Nephron progenitor cell (in vitro differentiated cells): ENCODE measurements at regions not wholly inside any gene's neighbourhood (a gene's known extent, or its start where the extent isn't known, plus 50 kb on each side); places are given as distances from the start of the nearest gene placed in this dataset.

Experiments
- DNase-seq: peaks from one replicate; pipeline ENCODE4 v3.0.0; 2021
- H3K27ac Mint-ChIP-seq: 2 replicates; pipeline ENCODE4 v1.8.0; 2021; ENCODE audit warnings: mild to moderate bottlenecking, moderate library complexity, mixed read lengths
- H3K27me3 Mint-ChIP-seq: 2 replicates; pipeline ENCODE4 v1.8.0; 2021; ENCODE audit warnings: mild to moderate bottlenecking, low read depth, mixed read lengths; ENCODE audit not compliant: poor library complexity
- H3K36me3 Mint-ChIP-seq: 2 replicates; pipeline ENCODE4 v1.8.0; 2021; ENCODE audit warnings: low read depth, mixed read lengths
- H3K4me1 Mint-ChIP-seq: 2 replicates; pipeline ENCODE4 v1.8.0; 2021; ENCODE audit warnings: mixed read lengths
- H3K4me3 Mint-ChIP-seq: 2 replicates; pipeline ENCODE4 v1.8.0; 2021; ENCODE audit warnings: mild to moderate bottlenecking, moderate library complexity, mixed read lengths
- H3K9me3 Mint-ChIP-seq: 2 replicates; pipeline ENCODE4 v1.8.0; 2021; ENCODE audit warnings: mild to moderate bottlenecking, moderate library complexity, mixed read lengths
- TF ChIP-seq, protein P1 (sequence below): fragments of 200-600 bp; sonication (generic); IDR thresholded peaks from 2 replicates; pipeline ENCODE4 v1.5.0; 2021; ENCODE audit warnings: antibody characterized with exemption

DNA sequence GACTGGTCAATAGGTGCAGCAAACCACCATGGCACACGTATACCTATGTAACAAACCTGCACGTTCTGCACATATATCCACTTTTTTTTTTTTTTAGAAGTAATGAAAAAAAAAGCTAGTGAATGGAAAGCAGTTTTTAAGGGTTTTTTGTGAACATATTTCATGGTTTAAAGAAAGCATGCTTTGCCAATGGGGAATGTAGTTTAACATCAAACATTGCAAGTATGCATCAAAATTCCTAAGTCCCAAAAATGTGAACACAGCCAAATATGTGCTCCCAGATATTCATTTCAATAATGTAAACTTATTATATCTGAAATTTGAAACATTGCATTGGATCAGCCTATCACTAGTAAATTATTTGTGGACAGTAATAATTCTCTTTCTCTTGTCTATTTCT is 710.4 kb upstream of the FLRT2 start:
- Mint-ChIP-seq H3K4me1 (peaks cover 4% of the 10 kb centered on the region), H3K36me3 (no peaks in the 10 kb centered on the region), H3K27ac (no peak overlapping the region)

GRCh38 chr14:84825481-84826251 is 704.3 kb upstream of the FLRT2 start:
- peaks cover 22% of the 10 kb centered on the region for H3K9me3 Mint-ChIP-seq
- H3K4me3 Mint-ChIP-seq = no peak overlapping the region
- no peak for DNase-seq
- peaks cover 5% of the 10 kb centered on the region for H3K36me3 Mint-ChIP-seq
- peaks cover 25% of the 10 kb centered on the region for H3K4me1 Mint-ChIP-seq
- peak overlapping the region; percentile 92 for H3K27ac Mint-ChIP-seq
- peaks cover 6% of the 10 kb centered on the region for H3K27me3 Mint-ChIP-seq
- TF ChIP-seq, protein P1, sequence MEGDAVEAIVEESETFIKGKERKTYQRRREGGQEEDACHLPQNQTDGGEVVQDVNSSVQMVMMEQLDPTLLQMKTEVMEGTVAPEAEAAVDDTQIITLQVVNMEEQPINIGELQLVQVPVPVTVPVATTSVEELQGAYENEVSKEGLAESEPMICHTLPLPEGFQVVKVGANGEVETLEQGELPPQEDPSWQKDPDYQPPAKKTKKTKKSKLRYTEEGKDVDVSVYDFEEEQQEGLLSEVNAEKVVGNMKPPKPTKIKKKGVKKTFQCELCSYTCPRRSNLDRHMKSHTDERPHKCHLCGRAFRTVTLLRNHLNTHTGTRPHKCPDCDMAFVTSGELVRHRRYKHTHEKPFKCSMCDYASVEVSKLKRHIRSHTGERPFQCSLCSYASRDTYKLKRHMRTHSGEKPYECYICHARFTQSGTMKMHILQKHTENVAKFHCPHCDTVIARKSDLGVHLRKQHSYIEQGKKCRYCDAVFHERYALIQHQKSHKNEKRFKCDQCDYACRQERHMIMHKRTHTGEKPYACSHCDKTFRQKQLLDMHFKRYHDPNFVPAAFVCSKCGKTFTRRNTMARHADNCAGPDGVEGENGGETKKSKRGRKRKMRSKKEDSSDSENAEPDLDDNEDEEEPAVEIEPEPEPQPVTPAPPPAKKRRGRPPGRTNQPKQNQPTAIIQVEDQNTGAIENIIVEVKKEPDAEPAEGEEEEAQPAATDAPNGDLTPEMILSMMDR = no peak

More for the DNA sequence above, 710.4 kb upstream of the FLRT2 start:
- no peaks in the 10 kb centered on the region for H3K27me3 Mint-ChIP-seq
- no peak for DNase-seq
- TF ChIP-seq, protein P1 = no peak
- H3K4me3 Mint-ChIP-seq = no peak overlapping the region
- H3K9me3 Mint-ChIP-seq = peaks cover 12% of the 10 kb centered on the region

DNA sequence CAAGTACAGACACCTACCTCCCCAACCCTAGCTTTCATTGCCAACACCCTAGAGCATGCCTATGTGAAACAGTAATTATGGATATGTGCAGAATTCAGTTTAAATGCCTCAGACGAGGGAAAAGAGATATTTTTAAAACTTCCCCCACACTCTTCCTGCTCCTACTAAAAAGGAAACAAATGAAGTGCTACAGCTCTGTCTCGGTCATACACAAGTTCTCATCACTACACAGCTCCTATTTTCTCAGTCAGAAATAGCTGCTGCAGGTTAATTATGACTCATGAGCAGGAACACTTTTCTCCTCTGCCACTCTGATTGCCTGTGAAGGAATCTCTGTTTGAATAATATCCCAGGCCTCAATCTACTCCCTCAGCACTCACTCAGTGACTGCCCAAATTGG is 703.6 kb upstream of the FLRT2 start:
- Mint-ChIP-seq H3K9me3 (peaks cover 22% of the 10 kb centered on the region), H3K36me3 (peaks cover 5% of the 10 kb centered on the region), H3K27me3 (peaks cover 6% of the 10 kb centered on the region), H3K27ac (no peak overlapping the region), H3K4me3 (no peak overlapping the region), H3K4me1 (peaks cover 25% of the 10 kb centered on the region)
- DNase-seq = no peak
- TF ChIP-seq, protein P1 = no peak

- DNase-seq = no peak
- no peaks in the 10 kb centered on the region for H3K9me3 Mint-ChIP-seq
- H3K27me3 Mint-ChIP-seq = peaks cover 4% of the 10 kb centered on the region
- no peak overlapping the region for H3K4me3 Mint-ChIP-seq
- TF ChIP-seq, protein P1 = no peak
- H3K4me1 Mint-ChIP-seq = no peaks in the 10 kb centered on the region
- H3K36me3 Mint-ChIP-seq = no peaks in the 10 kb centered on the region
- no peak overlapping the region for H3K27ac Mint-ChIP-seq
These were observed 679.3 kb upstream of the FLRT2 start for GRCh38 chr14:84850595-84850994.

DNA sequence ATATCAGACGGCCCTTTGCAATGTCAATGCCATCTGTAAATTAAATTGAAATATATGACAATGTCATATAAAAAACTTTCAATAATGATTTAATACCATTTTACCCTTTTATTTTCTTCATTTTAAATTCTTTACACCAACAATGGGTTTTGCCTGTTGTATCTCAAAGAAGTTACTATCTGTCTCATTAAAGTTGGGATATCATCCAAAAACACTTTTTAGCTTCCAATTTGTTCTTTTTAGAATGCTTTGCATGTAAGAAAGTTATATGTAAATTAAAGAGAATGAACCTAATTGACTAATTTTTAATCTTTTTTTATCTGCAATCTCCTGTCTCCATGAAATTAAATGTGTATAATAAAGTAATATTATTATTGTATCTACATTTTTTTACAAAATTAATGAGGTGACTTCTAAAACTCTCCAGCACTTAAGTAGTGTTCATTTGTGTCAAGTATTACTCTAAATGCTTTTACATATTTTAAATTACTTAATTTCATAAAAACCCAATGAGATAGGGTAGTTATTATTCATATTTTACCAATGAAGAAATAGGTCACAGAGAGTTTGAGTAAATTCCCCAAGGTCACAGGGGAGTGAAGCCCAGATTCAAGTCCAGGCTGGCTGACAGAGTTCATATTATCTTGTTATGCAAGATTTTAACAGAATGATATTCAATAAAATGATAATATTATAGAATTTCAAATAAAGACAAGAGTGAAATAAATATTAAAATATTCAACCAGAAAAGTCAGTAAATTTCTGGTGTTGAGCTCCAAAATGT is 673.0 kb upstream of the FLRT2 start:
- Mint-ChIP-seq H3K27ac (no peak overlapping the region), H3K9me3 (no peaks in the 10 kb centered on the region), H3K4me1 (no peaks in the 10 kb centered on the region), H3K4me3 (no peak overlapping the region), H3K27me3 (peaks cover 4% of the 10 kb centered on the region), H3K36me3 (no peaks in the 10 kb centered on the region)
- TF ChIP-seq, protein P1 = no peak
- DNase-seq = no peak
